Retina (tissue), 1 donor: ENCODE measurements at regions not wholly inside any gene's neighbourhood (a gene's known extent, or its start where the extent isn't known, plus 50 kb on each side); places are given as distances from the start of the nearest gene placed in this dataset.
"Not testable (repeated sequence)": the region's sequence is repeated elsewhere in the genome, so short reads cannot be mapped to it uniquely, and the experiment has no call there.

Source experiments
- DNase-seq: peaks from one replicate; pipeline ENCODE4 v3.0.0-alpha.2; 2016

GRCh38 chr5:89827359-89827758, 582.2 kb downstream of the CETN3 start:
- no peak for DNase-seq

GRCh38 chr5:89826938-89827337, 582.6 kb downstream of the CETN3 start:
- DNase-seq, result no peak

- DNase-seq, result no peak
Observed at GRCh38 chr5:89823046-89823445, 586.5 kb downstream of the CETN3 start.

- no peak for DNase-seq
Observed at GRCh38 chr5:89817841-89818240, 591.7 kb downstream of the CETN3 start.

GRCh38 chr5:89816038-89816437, 593.5 kb downstream of the CETN3 start:
- DNase-seq, result no peak

GRCh38 chr5:89800735-89801134, 608.8 kb downstream of the CETN3 start:
- not testable (repeated sequence) for DNase-seq

- DNase-seq, result not testable (repeated sequence)
Observed at GRCh38 chr5:89794504-89794903, 615.1 kb downstream of the CETN3 start.

GRCh38 chr5:89779734-89780133, 629.8 kb downstream of the CETN3 start:
- DNase-seq, result not testable (repeated sequence)

- DNase-seq, result no peak
Observed at GRCh38 chr5:89777758-89778157, 631.8 kb downstream of the CETN3 start.

GRCh38 chr5:89769975-89770374, 639.6 kb downstream of the CETN3 start:
- no peak for DNase-seq

- no peak for DNase-seq
Observed at GRCh38 chr5:89759802-89760201, 649.8 kb downstream of the CETN3 start.

GRCh38 chr5:89758146-89758545, 651.4 kb downstream of the CETN3 start:
- no peak for DNase-seq

- DNase-seq, result no peak
Observed at GRCh38 chr5:89756955-89757354, 652.6 kb downstream of the CETN3 start.

GRCh38 chr5:89755024-89755423, 654.5 kb downstream of the CETN3 start:
- DNase-seq, result no peak

GRCh38 chr5:89735082-89735481, 674.5 kb downstream of the CETN3 start:
- no peak for DNase-seq

GRCh38 chr5:89733772-89734171, 675.8 kb downstream of the CETN3 start:
- no peak for DNase-seq

GRCh38 chr5:89729623-89730301, 679.8 kb downstream of the CETN3 start:
- DNase-seq, result no peak

GRCh38 chr5:89728750-89729149, 680.8 kb downstream of the CETN3 start:
- DNase-seq, result no peak

- no peak for DNase-seq
Observed at GRCh38 chr5:89728134-89728533, 681.4 kb downstream of the CETN3 start.

- no peak for DNase-seq
Observed at GRCh38 chr5:89724379-89725095, 685.0 kb downstream of the CETN3 start.

- DNase-seq, result no peak
Observed at GRCh38 chr5:89723907-89724306, 685.6 kb downstream of the CETN3 start.

- DNase-seq, result no peak
Observed at GRCh38 chr5:89722538-89722937, 687.0 kb downstream of the CETN3 start.

GRCh38 chr5:89721931-89722330, 687.6 kb downstream of the CETN3 start:
- no peak for DNase-seq

GRCh38 chr5:89721353-89721752, 688.2 kb downstream of the CETN3 start:
- no peak for DNase-seq
